HepG2 (cell line): ENCODE measurements at regions not wholly inside any gene's neighbourhood (a gene's known extent, or its start where the extent isn't known, plus 50 kb on each side); places are given as distances from the start of the nearest gene placed in this dataset.

ENCODE experiments used
- ATAC-seq: fragments of 200-7000 bp; cut with Tn5 transposase; 3 replicates; pipeline ENCODE4 v1.9.1; 2020; ENCODE audit warnings: mild to moderate bottlenecking, moderate library complexity
- BruUV-seq: library from RNA; stranded (reverse); fragments of 400-500 nt; replicated peaks from 2 replicates; lab custom pipeline; 2021; lab: Mats Ljungman, UMichigan
- CTCF ChIA-PET: fragments of 300-600 bp; formaldehyde crosslinking; extraction: SDS; loops from one replicate; lab custom pipeline; 2021; ENCODE audit warnings: low total read pairs, inconsistent platforms, low intra/inter-chr PET ratio; lab: Yijun Ruan, JAX
- POLR2A ChIA-PET: fragments of 350-600 bp; sonication (Branson Sonifier 250); formaldehyde crosslinking; loops from one replicate; lab custom pipeline; 2020; ENCODE audit warnings: antibody characterized with exemption, inconsistent platforms; lab: Yijun Ruan, JAX
- DNase-seq: peaks from one replicate; pipeline ENCODE4 v3.0.0-alpha.2; 2015; ENCODE audit warnings: low spot score
- FAIRE-seq: peaks from 3 replicates; lab custom pipeline; 2011; peaks lifted over from hg19 to GRCh38; lab: Jason Lieb, UNC
- H2AFZ ChIP-seq: one replicate; pipeline ENCODE4 v1.6.1; 2011; ENCODE audit warnings: low read length, inconsistent platforms
- H3K27ac ChIP-seq: fragments of 300-600 bp; 3 replicates; pipeline ENCODE4 v1.8.0; 2011; ENCODE audit warnings: mixed run types, mild to moderate bottlenecking, mixed read lengths, low read length, inconsistent platforms; ENCODE audit not compliant: insufficient read depth; ENCODE audit errors: extremely low read length
- H3K27me3 ChIP-seq, 2 experiments: fragments of 200-600 bp in 1 of 2; 2 replicates in 1 of 2; 3 replicates in 1 of 2; pipeline versions ENCODE4 v1.6.0 to v1.8.0; 2011; ENCODE audit warnings: low read length in 2 of 2, mild to moderate bottlenecking in 2 of 2, moderate library complexity in 2 of 2, inconsistent platforms in 1 of 2; ENCODE audit not compliant: insufficient read depth in 2 of 2, control insufficient read depth in 1 of 2
- H3K36me3 ChIP-seq, 2 experiments: fragments of 200-600 bp in 1 of 2; replicated peaks in 1 of 2; 2 replicates in 1 of 2; 3 replicates in 1 of 2; pipeline versions ENCODE4 v1.5.1 to v1.8.0; 2011; ENCODE audit warnings: low read length in 2 of 2, inconsistent platforms in 1 of 2; ENCODE audit not compliant: insufficient read depth in 2 of 2, control insufficient read depth in 1 of 2
- H3K4me1 ChIP-seq: 2 replicates; pipeline ENCODE4 v1.5.1; 2012; ENCODE audit warnings: low read length, inconsistent platforms; ENCODE audit not compliant: insufficient read depth
- H3K4me2 ChIP-seq: 2 replicates; pipeline ENCODE4 v1.6.0; 2011; ENCODE audit warnings: low read depth, low read length, inconsistent platforms
- H3K4me3 ChIP-seq, 3 experiments: fragments of 200-600 bp in 1 of 3; sonication (generic), shearing (Covaris generic) in 1 of 3; replicated peaks in 1 of 3; 2 replicates each; pipeline ENCODE4 v1.5.1; 2011 to 2016; ENCODE audit warnings: low read length in 3 of 3, inconsistent platforms in 2 of 3, low read depth in 2 of 3, mild to moderate bottlenecking in 2 of 3, control low read depth in 1 of 3, mixed read lengths in 1 of 3; ENCODE audit not compliant: insufficient read depth in 1 of 3
- H3K79me2 ChIP-seq: one replicate; pipeline ENCODE4 v1.6.1; 2011; ENCODE audit warnings: low read length, inconsistent platforms; ENCODE audit not compliant: insufficient read depth
- H3K9ac ChIP-seq: 2 replicates; pipeline ENCODE4 v1.6.0; 2011; ENCODE audit warnings: mild to moderate bottlenecking, low read depth, low read length, inconsistent platforms; ENCODE audit not compliant: insufficient read depth
- H3K9me3 ChIP-seq: 2 replicates; pipeline ENCODE4 v1.5.1; 2012; ENCODE audit warnings: mild to moderate bottlenecking, low read length
- H4K20me1 ChIP-seq: 2 replicates; pipeline ENCODE4 v1.6.0; 2011; ENCODE audit warnings: inconsistent platforms, mild to moderate bottlenecking, low read length, moderate library complexity; ENCODE audit not compliant: insufficient read depth
- ATF7 ChIP-seq, 2 experiments: fragments of 450-650 bp in 1 of 2; sonication (generic) in 1 of 2; formaldehyde crosslinking in 1 of 2; IDR thresholded peaks; 2 replicates each; pipeline versions ENCODE4 v1.4.0 to v1.6.1; 2016 to 2020; ENCODE audit warnings: antibody characterized with exemption in 1 of 2, mild to moderate bottlenecking in 1 of 2, missing genetic modification reagents in 1 of 2
- CREB1 ChIP-seq, 2 experiments: fragments of 450-650 bp in 1 of 2; IDR thresholded peaks; 2 replicates each; pipeline ENCODE4 v1.6.1; 2016 to 2017; ENCODE audit warnings: control low read depth in 1 of 2, mild to moderate bottlenecking in 1 of 2, missing compliant biosample characterization in 1 of 2, missing genetic modification characterization in 1 of 2
- ZNF124 ChIP-seq: sonication (generic); formaldehyde crosslinking; IDR thresholded peaks from 2 replicates; pipeline ENCODE4 v1.4.0; 2020; ENCODE audit warnings: missing genetic modification reagents
- WGBS: methylation state at CpG from one replicate; pipeline ENCODE4 v1.1.6; 2017; ENCODE audit warnings: low lambda C conversion rate; 5-methylcytosine and 5-hydroxymethylcytosine counted together
- in situ Hi-C: cut with HindIII; loops from 2 replicates; pipeline ENCODE4 v1.10.0; 2017; ENCODE audit warnings: low pct_unique_long_range_greater_than_20kb; ENCODE audit not compliant: extremely low pct_ligation_motif_present
- intact Hi-C: fragments of 100-400 bp; cut with micrococcal nuclease; formaldehyde crosslinking; loops from one replicate; pipeline ENCODE4 v1.10.0; 2022; ENCODE audit not compliant: unreplicated experiment
- TF ChIP-seq, protein P1 (sequence below): sonication (generic); formaldehyde crosslinking; IDR thresholded peaks from 2 replicates; pipeline ENCODE4 v1.4.0; 2020; ENCODE audit warnings: missing genetic modification reagents, borderline replicate concordance
- TF ChIP-seq, protein P2 (sequence below): sonication (generic); formaldehyde crosslinking; IDR thresholded peaks from 2 replicates; pipeline ENCODE4 v1.9.0; 2022; ENCODE audit warnings: low read depth, missing genetic modification reagents

DNA sequence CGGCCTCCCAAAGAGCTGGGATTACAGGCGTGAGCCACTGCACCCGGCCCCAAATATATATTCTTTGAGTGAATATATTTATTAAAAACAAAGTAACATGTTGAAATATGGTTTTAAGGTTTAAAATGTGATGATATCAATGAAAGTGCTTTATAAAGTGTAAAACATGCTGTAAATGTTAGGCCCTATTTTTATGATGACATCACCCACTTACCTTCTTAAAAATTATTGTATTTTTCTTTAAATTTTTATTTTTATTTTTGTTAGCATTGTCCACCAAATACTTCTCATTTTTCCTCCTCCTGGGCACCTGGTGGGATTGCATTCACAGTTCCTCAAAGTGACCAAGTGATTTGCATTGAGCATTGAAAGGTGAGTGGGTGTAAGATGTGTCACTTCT lies 152.6 kb upstream of the TBX3 start:
- Histone ChIP-seq H3K4me3 (no peak overlapping the region), H3K9ac (no peak overlapping the region), H4K20me1 (no peaks in the 10 kb centered on the region), H3K36me3 (no peaks in the 10 kb centered on the region), H3K27me3 (no peaks in the 10 kb centered on the region), H3K27ac (no peak overlapping the region), H3K4me2 (no peak overlapping the region), H3K4me1 (peaks cover 34% of the 10 kb centered on the region), H2AFZ (no peak overlapping the region), H3K79me2 (no peaks in the 10 kb centered on the region), H3K9me3 (no peaks in the 10 kb centered on the region; the same call in 1 of the 2 replicates)
- no TSS peak for BruUV-seq
- intact Hi-C loops (no loop called here), in situ Hi-C loops (no loop called here)
- ChIA-PET CTCF (no interaction called here), POLR2A (no interaction called here)
- no peak for FAIRE-seq
- DNase-seq, result no peak
- ATAC-seq, result no peak
- TF ChIP-seq ATF7 (IDR thresholded peaks at IDR 0.05), result peak; percentile 66
- no peak for TF ChIP-seq ATF7 (CRISPR knock-in tag; IDR thresholded peaks at IDR 0.05)
- no peak for TF ChIP-seq ZNF124 (CRISPR knock-in tag)
- TF ChIP-seq, protein P1, sequence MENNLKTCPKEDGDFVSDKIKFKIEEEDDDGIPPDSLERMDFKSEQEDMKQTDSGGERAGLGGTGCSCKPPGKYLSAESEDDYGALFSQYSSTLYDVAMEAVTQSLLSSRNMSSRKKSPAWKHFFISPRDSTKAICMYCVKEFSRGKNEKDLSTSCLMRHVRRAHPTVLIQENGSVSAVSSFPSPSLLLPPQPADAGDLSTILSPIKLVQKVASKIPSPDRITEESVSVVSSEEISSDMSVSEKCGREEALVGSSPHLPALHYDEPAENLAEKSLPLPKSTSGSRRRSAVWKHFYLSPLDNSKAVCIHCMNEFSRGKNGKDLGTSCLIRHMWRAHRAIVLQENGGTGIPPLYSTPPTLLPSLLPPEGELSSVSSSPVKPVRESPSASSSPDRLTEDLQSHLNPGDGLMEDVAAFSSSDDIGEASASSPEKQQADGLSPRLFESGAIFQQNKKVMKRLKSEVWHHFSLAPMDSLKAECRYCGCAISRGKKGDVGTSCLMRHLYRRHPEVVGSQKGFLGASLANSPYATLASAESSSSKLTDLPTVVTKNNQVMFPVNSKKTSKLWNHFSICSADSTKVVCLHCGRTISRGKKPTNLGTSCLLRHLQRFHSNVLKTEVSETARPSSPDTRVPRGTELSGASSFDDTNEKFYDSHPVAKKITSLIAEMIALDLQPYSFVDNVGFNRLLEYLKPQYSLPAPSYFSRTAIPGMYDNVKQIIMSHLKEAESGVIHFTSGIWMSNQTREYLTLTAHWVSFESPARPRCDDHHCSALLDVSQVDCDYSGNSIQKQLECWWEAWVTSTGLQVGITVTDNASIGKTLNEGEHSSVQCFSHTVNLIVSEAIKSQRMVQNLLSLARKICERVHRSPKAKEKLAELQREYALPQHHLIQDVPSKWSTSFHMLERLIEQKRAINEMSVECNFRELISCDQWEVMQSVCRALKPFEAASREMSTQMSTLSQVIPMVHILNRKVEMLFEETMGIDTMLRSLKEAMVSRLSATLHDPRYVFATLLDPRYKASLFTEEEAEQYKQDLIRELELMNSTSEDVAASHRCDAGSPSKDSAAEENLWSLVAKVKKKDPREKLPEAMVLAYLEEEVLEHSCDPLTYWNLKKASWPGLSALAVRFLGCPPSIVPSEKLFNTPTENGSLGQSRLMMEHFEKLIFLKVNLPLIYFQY (CRISPR knock-in tag), result no peak
- TF ChIP-seq, protein P2, sequence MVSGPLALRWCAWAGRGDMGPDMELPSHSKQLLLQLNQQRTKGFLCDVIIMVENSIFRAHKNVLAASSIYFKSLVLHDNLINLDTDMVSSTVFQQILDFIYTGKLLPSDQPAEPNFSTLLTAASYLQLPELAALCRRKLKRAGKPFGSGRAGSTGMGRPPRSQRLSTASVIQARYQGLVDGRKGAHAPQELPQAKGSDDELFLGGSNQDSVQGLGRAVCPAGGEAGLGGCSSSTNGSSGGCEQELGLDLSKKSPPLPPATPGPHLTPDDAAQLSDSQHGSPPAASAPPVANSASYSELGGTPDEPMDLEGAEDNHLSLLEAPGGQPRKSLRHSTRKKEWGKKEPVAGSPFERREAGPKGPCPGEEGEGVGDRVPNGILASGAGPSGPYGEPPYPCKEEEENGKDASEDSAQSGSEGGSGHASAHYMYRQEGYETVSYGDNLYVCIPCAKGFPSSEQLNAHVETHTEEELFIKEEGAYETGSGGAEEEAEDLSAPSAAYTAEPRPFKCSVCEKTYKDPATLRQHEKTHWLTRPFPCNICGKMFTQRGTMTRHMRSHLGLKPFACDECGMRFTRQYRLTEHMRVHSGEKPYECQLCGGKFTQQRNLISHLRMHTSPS (CRISPR knock-in tag), result no peak
- no peak for TF ChIP-seq CREB1 (IDR thresholded peaks at IDR 0.05)
- no peak for TF ChIP-seq CREB1 (CRISPR knock-in tag; IDR thresholded peaks at IDR 0.05)
- TF ChIP-seq, all 625 proteins: peak for 1
- WGBS, result 65% methylated on average over 3 of the region's 3 CpGs
